ENCODE measurements at regions not wholly inside any gene's neighbourhood (a gene's known extent, or its start where the extent isn't known, plus 50 kb on each side); places are given as distances from the start of the nearest gene placed in this dataset.

DNA sequence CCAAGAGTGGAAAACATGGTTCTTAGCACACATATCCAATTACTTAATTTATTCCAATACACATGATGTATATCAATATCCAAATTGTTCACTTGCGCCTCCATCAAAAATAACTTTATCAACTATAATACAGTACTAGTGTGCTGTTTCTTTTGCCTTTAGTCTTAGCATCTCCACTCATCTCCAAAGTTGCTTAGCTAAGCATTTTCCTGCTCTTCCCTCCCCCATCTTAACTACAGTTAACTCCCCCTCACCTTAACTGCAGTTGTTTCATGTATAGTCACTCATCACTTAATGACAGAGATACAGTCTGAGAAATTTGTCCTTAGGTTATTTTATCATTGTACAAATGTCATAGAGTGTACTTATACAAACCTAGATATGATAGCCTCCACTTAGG, 705.2 kb upstream of the LINC00305 start:
- no peaks in the 10 kb centered on the region for H3K4me1 Mint-ChIP-seq
- no peaks in the 10 kb centered on the region for H3K27me3 Mint-ChIP-seq
- no peak overlapping the region for H3K27ac Mint-ChIP-seq
- peaks cover 0 to 4% (median 3%) of the 10 kb centered on the region in 3 donors for H3K9me3 Mint-ChIP-seq
- no peaks in the 10 kb centered on the region for H3K36me3 Mint-ChIP-seq
- no peak overlapping the region for H3K4me3 Mint-ChIP-seq

DNA sequence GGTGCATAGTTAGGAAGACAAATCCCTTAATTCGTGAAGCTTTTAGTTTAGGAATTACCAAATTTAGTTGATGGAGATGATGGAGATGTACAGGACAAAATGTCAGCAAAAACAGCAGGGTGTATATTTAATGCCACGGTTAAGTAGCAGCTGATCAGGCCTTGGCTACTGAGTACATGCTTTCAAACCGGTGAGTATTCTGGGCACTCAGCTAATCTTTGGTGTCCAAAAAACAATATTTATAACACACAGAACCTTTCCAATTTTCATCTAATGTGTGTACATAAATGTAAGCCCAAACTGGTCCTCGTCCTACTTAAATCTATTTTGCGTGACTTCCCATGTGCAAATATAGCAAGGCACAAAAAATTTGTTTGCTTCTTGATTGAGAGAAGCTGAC, 703.4 kb upstream of the LINC00305 start:
- H3K9me3 Mint-ChIP-seq = peaks cover 0 to 3% (median 2%) of the 10 kb centered on the region in 3 donors
- H3K27me3 Mint-ChIP-seq = no peaks in the 10 kb centered on the region
- H3K4me3 Mint-ChIP-seq = no peak overlapping the region
- H3K27ac Mint-ChIP-seq = no peak overlapping the region
- H3K4me1 Mint-ChIP-seq = no peaks in the 10 kb centered on the region
- no peaks in the 10 kb centered on the region for H3K36me3 Mint-ChIP-seq

DNA sequence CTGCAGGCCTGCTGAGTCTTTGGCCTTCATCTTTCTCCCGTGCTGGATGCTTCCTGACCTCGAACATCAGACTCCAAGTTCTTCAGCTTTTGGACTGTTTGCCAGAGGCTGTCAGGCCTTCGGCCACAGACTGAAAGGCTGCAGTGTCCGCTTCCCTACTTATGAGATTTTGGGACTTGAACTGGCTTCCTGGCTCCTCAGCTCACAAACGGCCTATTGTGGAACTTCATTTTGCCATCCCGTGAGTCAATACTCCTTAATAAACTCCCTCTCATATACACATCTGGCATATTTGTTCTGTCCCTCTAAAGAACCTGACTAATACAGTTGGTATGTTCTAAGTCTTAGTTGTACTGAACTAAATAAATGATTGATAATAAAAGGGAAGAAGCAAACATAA, 702.8 kb upstream of the LINC00305 start:
- H3K36me3 Mint-ChIP-seq = no peaks in the 10 kb centered on the region
- H3K4me1 Mint-ChIP-seq = no peaks in the 10 kb centered on the region
- H3K27me3 Mint-ChIP-seq = no peaks in the 10 kb centered on the region
- no peak overlapping the region for H3K27ac Mint-ChIP-seq
- no peak overlapping the region for H3K4me3 Mint-ChIP-seq
- peaks cover 0 to 3% (median 2%) of the 10 kb centered on the region in 3 donors for H3K9me3 Mint-ChIP-seq

DNA sequence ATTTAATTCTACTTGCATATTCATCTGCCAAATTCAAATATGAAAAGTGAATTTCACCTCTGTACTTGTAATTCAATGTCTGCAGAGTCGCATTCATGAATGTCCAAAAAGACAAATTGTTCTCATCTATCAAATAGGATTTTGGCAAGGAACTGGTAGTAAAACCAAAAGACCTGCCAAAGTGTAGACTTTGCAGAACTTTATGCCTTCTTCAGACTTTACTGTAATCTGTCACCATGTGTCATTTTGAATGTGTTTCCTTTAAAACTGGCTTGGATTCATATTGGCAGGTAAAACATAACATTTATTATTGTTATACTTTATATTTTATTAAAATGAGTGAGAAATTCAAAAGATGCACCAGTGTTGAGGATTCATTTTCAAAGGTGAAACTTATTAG, 701.9 kb upstream of the LINC00305 start:
- Mint-ChIP-seq H3K27ac (no peak overlapping the region), H3K4me3 (no peak overlapping the region), H3K27me3 (no peaks in the 10 kb centered on the region), H3K36me3 (no peaks in the 10 kb centered on the region), H3K4me1 (no peaks in the 10 kb centered on the region), H3K9me3 (peaks cover 0 to 3% (median 2%) of the 10 kb centered on the region in 3 donors)

DNA sequence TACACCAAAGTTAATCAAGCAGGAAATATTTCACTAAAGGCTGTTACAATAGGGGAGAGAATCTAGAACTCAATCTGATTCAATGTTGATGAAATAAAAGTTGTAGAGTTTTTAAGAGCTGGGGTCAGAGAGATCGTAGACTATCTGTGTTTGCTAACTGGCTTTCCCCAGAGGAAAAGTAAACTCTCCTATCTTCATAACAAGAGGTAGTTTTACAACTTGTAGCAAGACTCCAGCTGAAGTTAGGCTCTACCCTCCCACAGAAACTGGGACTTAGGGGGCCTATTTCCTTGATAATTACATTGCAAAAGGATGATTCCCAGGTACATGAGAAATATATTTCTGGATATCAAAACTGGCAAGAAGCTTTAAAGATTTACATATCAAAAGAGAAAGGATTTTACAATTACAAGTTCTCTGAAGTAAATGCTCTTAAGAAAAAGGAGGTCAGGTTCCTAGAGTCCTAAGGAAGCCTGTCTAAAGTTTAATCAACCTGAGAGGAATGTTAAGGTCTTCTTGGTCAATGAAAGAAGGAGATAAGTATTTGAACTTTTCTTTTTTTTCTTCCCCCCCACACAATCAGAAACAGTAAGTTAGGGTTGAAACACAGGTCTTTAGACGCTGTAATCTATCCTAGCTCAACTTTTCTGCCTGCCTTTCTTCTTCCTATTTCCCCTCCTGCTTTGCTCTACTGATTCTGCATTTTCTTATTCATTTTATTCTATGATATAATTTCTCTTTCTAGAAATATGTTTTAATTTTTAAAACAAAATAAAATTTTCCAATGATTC, 692.2 kb upstream of the LINC00305 start:
- Mint-ChIP-seq H3K4me3 (no peak overlapping the region), H3K9me3 (peaks cover 0 to 2% (median 1%) of the 10 kb centered on the region in 3 donors), H3K27ac (no peak overlapping the region), H3K27me3 (no peaks in the 10 kb centered on the region), H3K4me1 (no peaks in the 10 kb centered on the region), H3K36me3 (peaks cover 3% of the 10 kb centered on the region)

DNA sequence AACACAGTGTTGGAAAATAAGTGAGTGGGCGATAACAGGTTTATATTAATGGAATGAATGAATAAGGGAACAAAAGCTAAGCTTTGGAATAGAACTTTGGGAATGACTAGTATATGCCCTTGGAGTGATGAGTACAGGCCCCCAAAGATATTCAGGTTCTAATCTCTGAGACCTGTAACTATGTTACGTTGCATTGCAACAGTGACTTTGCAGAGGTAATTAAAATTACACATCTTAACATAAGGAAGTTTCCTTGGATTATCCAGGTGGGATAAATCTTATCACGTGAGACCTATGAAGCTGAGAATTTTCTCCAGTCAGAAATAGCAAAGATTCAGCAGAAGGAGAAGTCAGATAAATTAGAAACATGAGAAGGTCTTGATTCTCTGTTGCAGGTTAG, 661.5 kb upstream of the LINC00305 start:
- no peaks in the 10 kb centered on the region for H3K27me3 Mint-ChIP-seq
- H3K4me1 Mint-ChIP-seq = peaks cover 0 to 4% (median 0%) of the 10 kb centered on the region in 3 donors
- no peak overlapping the region for H3K27ac Mint-ChIP-seq
- H3K9me3 Mint-ChIP-seq = peaks cover 2 to 5% (median 3%) of the 10 kb centered on the region in 3 donors
- H3K36me3 Mint-ChIP-seq = no peaks in the 10 kb centered on the region
- H3K4me3 Mint-ChIP-seq = no peak overlapping the region

DNA sequence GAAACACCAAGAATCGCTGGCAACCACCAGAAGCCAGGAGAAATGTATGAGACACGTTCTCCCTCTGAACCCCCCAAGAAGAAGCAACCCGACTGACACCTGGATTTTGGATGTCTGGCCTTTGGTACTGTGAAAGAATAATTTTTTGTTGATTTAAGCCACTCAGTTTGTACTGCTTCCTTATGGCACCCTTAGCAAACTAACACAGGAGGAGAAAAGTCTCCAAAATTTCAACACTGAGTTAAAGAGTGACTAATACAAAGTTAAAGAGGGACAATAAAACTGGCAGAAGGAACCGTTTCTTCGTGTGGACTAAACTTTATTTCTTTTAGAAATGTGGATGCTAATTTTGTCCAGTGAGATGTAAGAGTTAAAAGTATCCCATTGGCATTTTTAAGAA, 660.9 kb upstream of the LINC00305 start:
- Mint-ChIP-seq H3K27me3 (no peaks in the 10 kb centered on the region), H3K4me1 (peaks cover 0 to 4% (median 0%) of the 10 kb centered on the region in 3 donors), H3K27ac (no peak overlapping the region), H3K36me3 (no peaks in the 10 kb centered on the region), H3K9me3 (peaks cover 2 to 5% (median 3%) of the 10 kb centered on the region in 3 donors), H3K4me3 (no peak overlapping the region)

DNA sequence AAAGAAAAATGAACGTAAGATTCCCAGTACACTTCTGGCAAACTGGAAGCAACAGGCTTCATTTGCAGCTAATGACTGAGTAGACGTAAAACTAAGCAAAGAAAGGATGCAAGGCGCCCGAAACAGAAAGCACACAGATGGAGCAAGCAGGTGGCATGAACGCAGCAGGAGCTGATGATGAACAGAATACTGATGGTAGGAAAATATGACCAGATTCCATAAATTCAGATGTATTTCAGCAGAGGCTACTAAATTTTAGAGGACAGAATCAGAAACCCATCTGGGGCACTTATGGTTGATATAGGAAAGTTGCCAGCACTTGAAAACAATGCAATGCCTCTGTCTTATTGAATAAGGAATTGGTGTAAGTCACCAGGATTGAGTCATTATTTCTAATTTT, 658.7 kb upstream of the LINC00305 start:
- Mint-ChIP-seq H3K27me3 (no peaks in the 10 kb centered on the region), H3K27ac (no peak overlapping the region), H3K36me3 (no peaks in the 10 kb centered on the region), H3K4me1 (no peaks in the 10 kb centered on the region), H3K4me3 (no peak overlapping the region), H3K9me3 (peaks cover 0 to 1% (median 0%) of the 10 kb centered on the region in 3 donors)

DNA sequence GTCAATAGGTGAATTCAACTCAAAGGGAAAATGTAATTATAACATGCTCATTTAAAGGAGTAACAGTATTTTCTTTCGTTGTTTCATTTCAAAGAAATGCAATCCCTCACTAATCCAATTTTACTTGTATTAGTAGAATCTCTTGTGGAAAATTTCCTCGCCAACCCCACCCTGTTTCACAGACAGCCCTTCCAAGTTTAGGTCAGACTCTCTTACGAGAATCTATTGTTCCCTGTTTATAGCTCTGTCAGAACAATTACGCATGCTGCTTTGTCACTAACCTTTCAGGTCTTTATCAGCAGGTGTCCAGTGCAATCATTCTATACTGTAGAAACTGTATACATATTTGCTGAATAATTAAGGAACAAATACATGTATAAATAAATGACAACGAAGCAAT, 657.8 kb upstream of the LINC00305 start:
- no peaks in the 10 kb centered on the region for H3K27me3 Mint-ChIP-seq
- H3K27ac Mint-ChIP-seq = no peak overlapping the region
- H3K4me1 Mint-ChIP-seq = no peaks in the 10 kb centered on the region
- H3K36me3 Mint-ChIP-seq = no peaks in the 10 kb centered on the region
- H3K4me3 Mint-ChIP-seq = no peak overlapping the region
- peaks cover 0 to 1% (median 0%) of the 10 kb centered on the region in 3 donors for H3K9me3 Mint-ChIP-seq

DNA sequence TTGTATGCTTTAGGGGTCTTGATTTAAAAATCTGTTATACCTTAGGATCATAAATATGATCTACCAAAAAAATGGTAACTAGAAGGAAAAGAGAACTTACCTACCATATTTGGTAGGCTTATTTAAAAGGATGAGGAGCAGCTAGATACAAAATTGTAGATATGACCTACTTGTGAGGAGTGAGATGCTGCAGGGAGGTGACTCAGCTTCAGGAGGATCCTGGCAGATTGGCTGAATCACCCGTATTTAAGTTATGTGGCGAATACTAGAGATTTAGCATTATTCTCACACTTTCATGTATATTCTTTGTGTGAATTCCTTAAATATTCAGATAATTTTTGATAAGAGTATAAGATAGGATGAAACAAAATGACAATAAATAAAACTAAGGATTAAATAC, 657.3 kb upstream of the LINC00305 start:
- Mint-ChIP-seq H3K9me3 (peaks cover 0 to 1% (median 0%) of the 10 kb centered on the region in 3 donors), H3K27me3 (no peaks in the 10 kb centered on the region), H3K36me3 (no peaks in the 10 kb centered on the region), H3K4me1 (no peaks in the 10 kb centered on the region), H3K4me3 (no peak overlapping the region), H3K27ac (no peak overlapping the region)

DNA sequence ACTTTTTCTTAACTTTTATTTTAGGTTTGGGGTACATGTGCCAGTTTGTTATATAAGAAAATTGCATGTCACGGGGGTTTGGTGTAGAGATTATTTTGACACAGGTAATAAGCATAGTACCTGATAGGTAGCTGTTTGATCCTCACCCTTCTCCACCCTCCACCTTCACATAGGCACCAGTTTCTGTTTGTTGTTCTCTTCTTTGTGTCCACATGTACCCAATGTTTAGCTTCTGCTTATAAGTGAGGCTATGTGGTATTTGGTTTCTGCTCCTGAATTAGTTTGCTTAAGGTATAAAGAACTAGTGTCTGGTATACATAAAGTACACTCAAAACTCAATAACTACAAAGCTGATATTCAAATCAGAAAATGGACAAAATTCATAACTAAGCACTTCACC, 654.6 kb upstream of the LINC00305 start:
- Mint-ChIP-seq H3K9me3 (no peaks in the 10 kb centered on the region), H3K27ac (peak overlapping the region in 1 of 3 donors; percentile 21), H3K36me3 (no peaks in the 10 kb centered on the region), H3K4me3 (no peak overlapping the region), H3K4me1 (no peaks in the 10 kb centered on the region), H3K27me3 (no peaks in the 10 kb centered on the region)

DNA sequence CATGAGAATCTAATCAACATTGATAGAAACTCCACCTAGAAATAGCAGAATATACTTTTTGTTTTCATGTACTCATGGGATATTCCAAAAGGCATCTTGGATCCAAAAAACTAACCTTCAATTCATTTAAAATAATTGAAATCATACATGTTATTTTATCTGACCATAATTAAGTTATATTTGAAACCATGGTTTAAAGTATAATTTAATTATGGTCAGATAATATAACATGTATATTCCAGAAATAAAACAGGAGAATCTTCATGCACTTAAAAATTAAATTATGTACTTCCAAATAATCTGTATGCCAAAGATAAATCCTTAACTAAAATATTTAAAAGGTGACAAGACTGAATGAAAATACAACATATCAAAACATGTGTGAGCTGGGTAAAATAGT, 651.3 kb upstream of the LINC00305 start:
- no peak overlapping the region for H3K27ac Mint-ChIP-seq
- H3K4me1 Mint-ChIP-seq = no peaks in the 10 kb centered on the region
- H3K9me3 Mint-ChIP-seq = no peaks in the 10 kb centered on the region
- no peak overlapping the region for H3K4me3 Mint-ChIP-seq
- no peaks in the 10 kb centered on the region for H3K36me3 Mint-ChIP-seq
- no peaks in the 10 kb centered on the region for H3K27me3 Mint-ChIP-seq

DNA sequence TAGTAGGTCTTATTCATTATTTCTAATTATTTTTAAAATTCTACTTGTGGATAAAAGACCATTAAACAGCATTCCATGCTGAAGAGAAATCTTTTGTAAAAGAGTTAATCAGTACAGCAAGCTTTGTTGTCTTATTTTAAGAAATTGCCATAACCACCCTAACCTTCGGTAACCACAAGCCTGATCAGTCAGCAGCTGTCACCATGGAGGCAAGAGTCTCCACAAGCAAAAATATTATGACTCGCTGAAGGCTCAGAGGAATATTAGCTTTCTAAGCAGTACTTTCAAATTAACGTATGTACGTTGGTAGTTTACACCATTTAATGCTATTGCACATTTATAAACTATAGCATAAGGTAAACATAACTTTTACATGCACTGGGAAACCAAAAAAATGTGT, 650.5 kb upstream of the LINC00305 start:
- Mint-ChIP-seq H3K36me3 (no peaks in the 10 kb centered on the region), H3K4me3 (no peak overlapping the region), H3K27me3 (no peaks in the 10 kb centered on the region), H3K9me3 (no peaks in the 10 kb centered on the region), H3K4me1 (no peaks in the 10 kb centered on the region), H3K27ac (no peak overlapping the region)

DNA sequence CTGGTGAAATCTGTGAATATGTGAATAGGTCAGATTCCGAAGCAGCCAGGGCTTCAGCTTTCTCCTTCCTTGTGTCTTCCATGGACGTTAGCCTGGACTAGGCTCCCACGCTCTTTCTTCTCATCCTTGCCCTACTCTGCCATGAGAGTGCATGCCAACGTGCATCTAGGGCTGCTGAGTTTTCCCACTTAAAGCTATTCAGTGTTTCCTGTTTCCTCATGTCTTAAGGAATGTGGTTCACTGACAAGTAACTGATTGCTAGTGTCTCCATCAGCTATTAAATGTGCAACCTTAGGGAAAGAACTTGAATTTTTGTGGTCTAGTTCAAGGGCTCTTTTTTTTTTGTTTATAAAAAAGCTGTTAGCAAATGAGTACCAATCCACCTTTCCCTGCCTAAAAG, 642.3 kb upstream of the LINC00305 start:
- Mint-ChIP-seq H3K4me3 (no peak overlapping the region), H3K9me3 (peaks cover 0 to 7% (median 2%) of the 10 kb centered on the region in 3 donors), H3K27me3 (no peaks in the 10 kb centered on the region), H3K4me1 (no peaks in the 10 kb centered on the region), H3K27ac (no peak overlapping the region), H3K36me3 (no peaks in the 10 kb centered on the region)

DNA sequence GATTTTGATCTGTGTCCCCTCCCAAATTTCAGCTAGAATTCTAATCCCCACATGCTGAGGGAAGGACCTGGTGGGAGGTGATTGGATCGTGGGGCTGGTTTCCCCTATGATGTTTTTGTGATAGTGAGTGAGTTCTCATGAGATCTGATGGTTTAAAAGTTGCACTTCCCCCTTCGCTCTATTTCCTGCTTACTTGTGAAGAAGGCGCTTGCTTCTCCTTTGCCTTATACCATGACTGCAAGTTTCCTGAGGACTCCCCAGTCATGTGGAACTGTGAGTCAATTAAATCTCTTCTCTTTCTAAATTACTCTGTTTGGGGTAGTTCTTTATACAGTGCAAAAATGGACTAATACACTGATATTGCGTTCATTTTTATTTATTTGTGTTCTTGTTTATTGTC, 636.8 kb upstream of the LINC00305 start:
- Mint-ChIP-seq H3K36me3 (no peaks in the 10 kb centered on the region), H3K4me1 (peaks cover 11 to 23% (median 16%) of the 10 kb centered on the region in 3 donors), H3K4me3 (peak overlapping the region in 2 of 4 donors; percentile 1 to 73), H3K9me3 (peaks cover 11 to 16% (median 13%) of the 10 kb centered on the region in 3 donors), H3K27ac (peak overlapping the region in 1 of 3 donors; percentile 1), H3K27me3 (no peaks in the 10 kb centered on the region)

DNA sequence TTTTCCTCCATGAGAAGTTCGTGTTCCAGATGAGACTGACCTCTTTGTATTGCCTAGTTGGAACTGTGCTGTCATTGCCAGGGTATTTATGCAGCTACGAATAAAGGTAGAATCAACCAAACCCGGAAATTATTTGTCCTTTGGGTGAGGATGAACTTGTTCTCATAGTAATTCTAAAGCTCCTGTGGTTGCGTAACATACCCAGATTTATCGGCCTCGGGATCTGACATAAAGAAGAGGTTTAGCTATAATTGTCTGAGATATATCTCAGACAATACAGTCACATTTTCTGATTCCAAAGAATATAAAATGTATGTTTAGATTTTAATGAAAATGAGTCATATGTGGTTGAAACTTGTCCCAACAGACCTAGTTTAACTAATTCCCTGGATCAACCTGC, 628.7 kb upstream of the LINC00305 start:
- Mint-ChIP-seq H3K36me3 (no peaks in the 10 kb centered on the region), H3K4me3 (no peak overlapping the region), H3K27me3 (no peaks in the 10 kb centered on the region), H3K27ac (no peak overlapping the region), H3K4me1 (peaks cover 0 to 2% (median 1%) of the 10 kb centered on the region in 3 donors), H3K9me3 (peaks cover 1 to 11% (median 7%) of the 10 kb centered on the region in 3 donors)
